Fibroblast of mammary gland (primary cell): ENCODE measurements at regions not wholly inside any gene's neighbourhood (a gene's known extent, or its start where the extent isn't known, plus 50 kb on each side); places are given as distances from the start of the nearest gene placed in this dataset.

ENCODE experiments used
- DNase-seq: peaks from one replicate; pipeline ENCODE4 v3.0.0-alpha.2; 2010; ENCODE audit warnings: low read depth
- H3K4me3 ChIP-seq: 2 replicates; pipeline ENCODE4 v1.5.1; 2011; ENCODE audit warnings: low read depth, mild to moderate bottlenecking, low read length, moderate library complexity; ENCODE audit not compliant: control insufficient read depth
- TF ChIP-seq, protein P1 (sequence below): conservative IDR thresholded peaks from 2 replicates; pipeline ENCODE4 v1.5.1; 2011; ENCODE audit warnings: low read depth, low read length, inconsistent platforms; ENCODE audit not compliant: control insufficient read depth, insufficient read depth

DNA sequence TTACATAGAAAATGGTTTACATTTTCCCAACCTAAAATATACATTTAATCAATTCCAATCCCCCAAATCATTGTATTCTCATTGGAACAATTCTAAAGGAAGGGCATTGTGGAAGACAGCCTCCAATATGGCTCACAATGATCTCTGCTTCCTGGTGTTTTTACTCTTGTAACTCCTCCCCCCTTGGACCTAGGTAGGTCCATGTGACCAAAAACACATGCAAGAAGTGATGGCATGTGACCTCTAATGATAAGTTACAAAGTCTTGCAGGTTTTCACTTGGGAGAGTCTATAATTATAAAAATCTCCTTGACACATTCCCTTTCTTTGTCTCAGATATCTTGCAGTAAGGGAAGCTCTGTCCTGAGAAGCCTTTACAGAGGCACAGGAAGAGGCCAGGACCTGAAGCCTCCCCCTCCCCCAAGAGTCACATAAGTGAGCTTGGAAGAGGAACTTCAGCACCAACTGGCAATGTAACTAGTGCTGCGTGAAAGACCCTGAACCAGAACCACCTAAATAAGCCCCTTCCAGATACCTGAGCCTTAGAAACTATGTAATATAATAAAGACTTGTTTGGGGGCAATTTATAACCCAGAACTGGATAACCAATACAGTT, 816.2 kb upstream of the ATXN8OS start:
- H3K4me3 ChIP-seq = no peak overlapping the region
- DNase-seq = no peak
- TF ChIP-seq, protein P1, sequence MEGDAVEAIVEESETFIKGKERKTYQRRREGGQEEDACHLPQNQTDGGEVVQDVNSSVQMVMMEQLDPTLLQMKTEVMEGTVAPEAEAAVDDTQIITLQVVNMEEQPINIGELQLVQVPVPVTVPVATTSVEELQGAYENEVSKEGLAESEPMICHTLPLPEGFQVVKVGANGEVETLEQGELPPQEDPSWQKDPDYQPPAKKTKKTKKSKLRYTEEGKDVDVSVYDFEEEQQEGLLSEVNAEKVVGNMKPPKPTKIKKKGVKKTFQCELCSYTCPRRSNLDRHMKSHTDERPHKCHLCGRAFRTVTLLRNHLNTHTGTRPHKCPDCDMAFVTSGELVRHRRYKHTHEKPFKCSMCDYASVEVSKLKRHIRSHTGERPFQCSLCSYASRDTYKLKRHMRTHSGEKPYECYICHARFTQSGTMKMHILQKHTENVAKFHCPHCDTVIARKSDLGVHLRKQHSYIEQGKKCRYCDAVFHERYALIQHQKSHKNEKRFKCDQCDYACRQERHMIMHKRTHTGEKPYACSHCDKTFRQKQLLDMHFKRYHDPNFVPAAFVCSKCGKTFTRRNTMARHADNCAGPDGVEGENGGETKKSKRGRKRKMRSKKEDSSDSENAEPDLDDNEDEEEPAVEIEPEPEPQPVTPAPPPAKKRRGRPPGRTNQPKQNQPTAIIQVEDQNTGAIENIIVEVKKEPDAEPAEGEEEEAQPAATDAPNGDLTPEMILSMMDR = no peak

DNA sequence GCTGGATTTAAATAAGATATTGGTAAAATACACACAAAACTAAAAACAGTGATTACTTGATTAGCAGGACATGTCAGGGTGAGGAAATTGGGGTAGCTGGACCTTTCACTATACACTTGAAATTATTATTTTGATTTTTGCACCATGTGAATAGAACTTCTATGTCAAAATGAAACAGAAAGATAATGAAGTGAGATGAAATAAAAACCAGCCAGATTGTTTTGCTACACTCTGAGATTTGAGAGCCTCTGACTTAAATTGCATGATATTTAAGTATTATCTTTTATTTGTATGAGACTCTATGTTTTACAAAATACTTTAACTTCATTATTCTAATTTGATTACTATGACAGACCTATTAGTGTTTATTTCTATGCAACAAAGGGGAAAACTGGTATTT, 819.6 kb upstream of the ATXN8OS start:
- DNase-seq = no peak
- TF ChIP-seq, protein P1 = no peak
- H3K4me3 ChIP-seq = no peak overlapping the region

DNA sequence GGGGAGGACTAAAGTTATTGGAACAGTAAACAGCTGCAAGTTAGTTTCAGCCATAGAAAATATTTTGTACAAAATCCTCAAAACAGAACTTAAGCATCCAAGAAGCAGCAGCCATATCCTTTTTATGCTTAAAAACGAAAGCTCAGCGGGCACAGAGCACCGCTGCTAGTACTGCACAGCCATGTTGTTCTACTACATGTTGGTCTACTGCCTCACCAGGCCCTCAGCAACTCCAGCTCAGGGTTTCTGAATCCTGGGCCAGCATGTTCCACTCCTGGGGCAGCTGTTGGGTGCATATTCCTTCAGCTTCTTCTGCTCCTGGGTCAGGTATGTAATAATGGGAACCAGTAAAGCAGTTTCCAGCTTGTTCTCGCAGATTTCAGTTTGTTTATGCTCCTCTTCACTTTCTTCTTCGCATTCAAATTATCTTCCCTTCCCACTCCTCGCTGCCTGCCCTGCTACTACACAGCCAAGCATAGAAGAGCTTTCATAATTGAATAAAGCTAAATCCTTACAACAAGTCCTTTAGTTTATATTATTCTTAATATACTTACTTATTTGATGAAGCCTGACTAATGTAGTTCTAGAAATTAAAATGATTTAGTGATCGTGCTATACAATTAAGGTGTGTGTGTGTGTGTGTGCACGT, 820.5 kb upstream of the ATXN8OS start:
- TF ChIP-seq, protein P1 = no peak
- no peak for DNase-seq
- H3K4me3 ChIP-seq = no peak overlapping the region

DNA sequence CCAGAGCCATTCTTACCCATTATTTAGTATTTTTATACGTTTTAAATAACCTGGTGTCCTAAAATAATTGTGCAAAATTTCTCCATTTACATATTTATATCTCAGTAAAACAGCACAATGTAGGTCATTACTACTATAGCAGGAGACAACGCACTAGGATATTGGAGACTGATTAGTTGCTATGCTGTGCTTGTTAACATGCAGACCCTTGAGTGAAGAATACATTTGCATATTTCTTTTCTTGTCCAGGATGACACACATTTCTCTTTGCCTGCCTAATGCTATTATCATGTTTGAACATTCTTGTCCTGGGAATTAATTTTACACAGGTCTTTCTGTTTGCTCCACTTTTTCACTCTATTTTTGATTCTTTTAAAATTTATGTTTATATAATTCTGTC, 823.8 kb upstream of the ATXN8OS start:
- no peak for DNase-seq
- TF ChIP-seq, protein P1 = no peak
- no peak overlapping the region for H3K4me3 ChIP-seq

- no peak for DNase-seq
- TF ChIP-seq, protein P1 = no peak
Measured at GRCh38 chr13:69283301-69283700, 824.3 kb upstream of the ATXN8OS start.

DNA sequence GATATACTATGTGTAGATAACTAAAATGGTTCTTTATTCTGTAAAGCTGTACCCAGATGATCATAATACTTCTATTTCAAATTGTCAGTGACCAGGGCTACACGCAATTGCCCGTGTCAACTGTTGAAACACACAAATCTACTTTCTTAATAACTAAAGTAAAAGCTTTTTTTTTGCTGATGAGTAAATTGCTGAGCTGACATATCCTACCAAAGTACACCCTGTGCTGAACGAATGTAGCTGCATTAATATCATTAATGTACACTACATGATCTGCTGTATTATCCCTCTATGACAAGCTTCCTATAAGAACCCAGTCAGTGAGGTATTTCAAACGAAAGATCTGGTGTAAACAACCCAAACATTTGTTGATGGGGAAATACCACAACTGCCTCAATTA, 827.2 kb upstream of the ATXN8OS start:
- no peak overlapping the region for H3K4me3 ChIP-seq
- TF ChIP-seq, protein P1 = no peak
- no peak for DNase-seq

More at GRCh38 chr13:69283301-69283700, 824.3 kb upstream of the ATXN8OS start:
- H3K4me3 ChIP-seq = no peak overlapping the region
